Ovary (tissue), 3 donors: ENCODE measurements at regions not wholly inside any gene's neighbourhood (a gene's known extent, or its start where the extent isn't known, plus 50 kb on each side); places are given as distances from the start of the nearest gene placed in this dataset.

ENCODE experiments used
- CTCF ChIP-seq, 3 donors: fragments of 450-650 bp in 2 of 3; fragments of 200-600 bp in 1 of 3; IDR thresholded peaks; one replicate each; pipeline versions ENCODE4 v1.5.1 to v1.8.0; 2016 to 2022; ENCODE audit warnings: antibody characterized with exemption in 3 of 3, mild to moderate bottlenecking in 1 of 3
- EP300 ChIP-seq: sonication (generic); formaldehyde crosslinking; IDR thresholded peaks from one replicate; pipeline ENCODE4 v1.6.1; 2017; ENCODE audit warnings: antibody characterized with exemption
- POLR2A ChIP-seq: fragments of 450-650 bp; IDR thresholded peaks from one replicate; pipeline ENCODE4 v1.6.1; 2017; ENCODE audit warnings: antibody characterized with exemption, mild to moderate bottlenecking, moderate library complexity
- donor health status: DM: no; HTN: no; CAD: no.

DNA sequence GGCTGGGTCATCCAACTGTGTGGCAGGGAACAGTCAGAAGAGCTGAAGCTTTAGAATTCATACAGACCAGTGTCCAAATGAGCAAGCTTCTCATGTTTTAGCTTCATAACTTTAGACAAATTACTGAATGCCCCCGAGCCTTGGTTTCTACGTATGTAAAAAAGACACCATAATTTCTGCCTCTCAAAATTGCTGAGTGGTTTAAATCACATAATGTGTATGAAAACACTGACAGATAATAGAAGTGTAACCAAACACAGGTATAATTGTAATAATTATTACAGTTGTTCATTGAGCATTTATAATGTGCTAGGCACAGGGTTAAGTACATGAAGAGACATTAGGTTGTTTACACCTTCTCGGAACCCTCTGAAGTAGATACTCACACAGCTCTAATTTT, 207.2 kb downstream of the IGSF11 start:
- TF ChIP-seq CTCF (IDR thresholded peaks at IDR 0.05) (no peak), EP300 (no peak), POLR2A (no peak)
